ENCODE measurements at regions not wholly inside any gene's neighbourhood (a gene's known extent, or its start where the extent isn't known, plus 50 kb on each side); places are given as distances from the start of the nearest gene placed in this dataset.

DNA sequence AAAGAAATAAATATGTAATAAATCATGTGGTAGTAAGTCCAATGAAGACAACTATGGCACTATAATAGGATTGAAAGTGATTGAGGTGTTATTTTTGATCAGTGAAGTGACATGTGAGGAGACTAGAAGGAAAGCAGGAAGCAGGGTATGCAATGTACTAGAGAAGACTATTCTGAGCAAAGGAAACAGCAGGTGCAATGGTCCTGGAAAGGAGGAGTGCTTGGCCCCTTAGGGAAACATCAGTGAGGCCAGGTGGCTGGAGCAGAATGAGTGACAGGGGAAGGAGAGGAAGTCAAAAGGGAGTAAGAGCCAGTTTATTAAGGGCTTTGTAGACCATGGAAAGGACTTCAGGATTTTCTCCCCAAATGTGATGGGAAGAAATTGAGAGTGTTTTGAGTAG is 207.6 kb upstream of the HCCS start:
- DNase-seq: no peak

DNA sequence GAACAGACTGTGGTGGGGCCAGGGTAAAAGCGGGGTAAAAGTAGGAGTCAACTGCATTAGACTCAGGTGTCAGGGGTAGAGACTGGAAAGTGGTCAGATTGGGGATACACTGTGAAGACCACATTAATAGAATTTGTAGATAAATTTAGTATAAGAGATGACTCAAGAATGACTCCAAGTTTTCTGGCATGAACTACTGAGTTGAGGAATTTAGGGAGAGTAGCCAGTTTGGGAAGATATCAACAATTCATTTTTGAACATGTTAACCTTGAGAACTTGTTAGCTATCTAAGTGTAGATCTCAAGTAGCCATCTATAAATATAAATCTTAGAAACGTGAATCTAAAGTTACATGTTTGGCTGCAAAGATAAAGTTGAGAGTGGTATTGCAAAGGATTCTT is 206.9 kb upstream of the HCCS start:
- DNase-seq: no peak

DNA sequence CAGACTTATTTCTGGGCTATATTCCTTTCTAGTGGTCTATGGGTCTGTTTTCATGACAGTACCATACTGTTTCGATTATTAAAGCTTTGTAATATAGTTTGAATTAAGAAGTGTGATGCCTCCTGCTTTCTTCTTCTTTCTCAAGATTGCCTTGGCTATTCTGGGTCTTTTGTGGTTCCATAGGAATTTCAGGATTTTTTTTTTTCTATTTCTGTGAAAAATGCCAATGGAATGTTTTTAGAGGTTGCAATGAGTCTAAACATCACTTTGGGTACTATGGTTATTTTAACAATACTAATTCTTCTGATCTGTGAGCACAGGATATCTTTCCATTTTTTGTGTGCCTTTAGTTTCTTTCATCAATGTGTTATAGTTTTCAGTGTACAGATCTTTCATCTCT is 204.3 kb upstream of the HCCS start:
- DNase-seq: no peak

DNA sequence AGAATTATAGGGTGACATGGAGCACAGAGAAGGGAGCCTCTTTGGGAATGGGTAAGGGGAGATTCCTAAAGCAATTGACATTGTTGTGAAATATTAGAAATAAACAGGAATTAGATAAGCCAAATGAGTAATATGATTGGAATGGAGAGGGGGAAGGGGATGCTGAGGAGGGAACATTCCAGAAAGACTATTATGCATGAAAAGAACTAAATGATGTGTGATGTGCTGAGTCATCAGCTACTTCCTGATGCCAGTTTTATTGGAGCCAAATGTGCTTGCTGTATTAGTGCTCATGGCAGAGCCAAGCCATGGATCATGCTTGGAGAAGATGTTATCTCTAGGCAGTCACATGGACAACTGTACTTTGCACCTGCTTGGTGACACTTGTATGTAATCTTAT is 189.0 kb upstream of the HCCS start:
- no peak for DNase-seq

DNA sequence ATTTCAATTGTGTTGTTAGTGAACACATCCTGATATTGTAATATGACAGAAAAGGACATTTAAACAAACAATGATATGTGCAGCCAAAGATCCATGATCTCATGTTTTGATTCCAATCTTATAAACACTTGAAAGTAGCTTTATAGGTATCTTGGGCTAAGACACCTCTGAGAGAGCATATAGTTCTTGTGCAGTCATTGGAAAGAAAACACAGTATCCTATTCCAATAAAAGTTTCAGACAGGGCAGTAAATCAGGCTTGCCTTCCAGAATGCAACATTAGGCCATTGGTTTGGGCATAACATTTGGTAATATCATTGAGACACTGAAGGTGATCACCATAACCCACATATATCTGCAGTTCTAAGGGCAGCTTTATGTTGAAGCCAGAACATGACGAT is 188.3 kb upstream of the HCCS start:
- no peak for DNase-seq

DNA sequence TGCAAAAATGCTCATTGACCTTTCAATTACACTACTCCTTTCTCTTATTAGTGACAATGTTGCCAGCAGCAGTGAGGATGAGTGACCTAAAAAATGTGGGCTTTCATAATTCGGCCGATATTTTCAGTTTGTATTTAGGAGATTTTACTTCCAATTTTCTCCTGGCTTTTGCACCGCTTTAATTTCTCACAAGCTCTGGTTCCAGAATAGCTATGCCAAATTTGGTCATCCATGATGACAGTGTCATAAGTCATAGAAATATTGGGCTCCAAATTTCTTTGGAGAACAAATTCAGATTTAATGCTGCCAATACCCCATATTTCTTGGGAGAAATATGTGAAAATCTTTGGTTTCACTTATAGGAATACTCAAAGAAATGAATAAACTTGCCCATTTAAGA is 187.7 kb upstream of the HCCS start:
- no peak for DNase-seq

DNA sequence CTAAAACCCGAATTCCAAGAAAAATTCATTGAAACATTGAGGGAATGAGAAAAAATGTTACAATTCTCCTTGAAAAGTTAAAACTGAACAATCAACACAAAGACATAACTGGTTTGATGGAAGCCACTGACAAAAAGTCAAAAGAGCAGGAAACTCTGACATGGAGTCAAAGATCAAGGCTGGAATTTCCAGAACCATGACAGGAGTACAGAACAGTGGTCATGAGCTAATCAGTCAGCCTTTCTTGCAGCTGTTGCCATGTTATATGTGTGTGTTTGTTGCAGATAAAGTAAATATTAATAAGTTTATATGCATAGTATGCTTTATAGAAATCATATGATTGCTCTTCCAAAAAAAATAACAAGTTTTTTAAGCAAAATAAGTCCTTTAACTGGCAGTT is 184.7 kb upstream of the HCCS start:
- DNase-seq: no peak

DNA sequence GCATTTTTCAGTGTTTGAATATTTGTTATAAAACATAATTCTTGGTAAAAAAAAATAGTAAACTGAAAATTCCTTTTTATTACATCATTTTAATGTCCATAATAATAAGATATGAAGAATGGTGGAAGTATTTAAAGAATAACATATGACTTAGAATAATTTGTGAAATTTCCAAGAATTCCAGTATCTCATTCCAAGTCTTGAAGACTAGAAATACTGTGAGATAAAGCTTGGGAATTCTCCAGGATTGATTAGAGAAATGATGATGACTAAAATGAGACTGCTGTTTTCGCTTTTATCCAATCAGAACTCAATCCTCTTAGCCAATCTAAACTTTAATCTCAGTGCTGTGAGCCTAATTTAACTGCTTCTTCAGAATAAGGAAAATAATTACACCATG is 184.2 kb upstream of the HCCS start:
- DNase-seq: no peak

DNA sequence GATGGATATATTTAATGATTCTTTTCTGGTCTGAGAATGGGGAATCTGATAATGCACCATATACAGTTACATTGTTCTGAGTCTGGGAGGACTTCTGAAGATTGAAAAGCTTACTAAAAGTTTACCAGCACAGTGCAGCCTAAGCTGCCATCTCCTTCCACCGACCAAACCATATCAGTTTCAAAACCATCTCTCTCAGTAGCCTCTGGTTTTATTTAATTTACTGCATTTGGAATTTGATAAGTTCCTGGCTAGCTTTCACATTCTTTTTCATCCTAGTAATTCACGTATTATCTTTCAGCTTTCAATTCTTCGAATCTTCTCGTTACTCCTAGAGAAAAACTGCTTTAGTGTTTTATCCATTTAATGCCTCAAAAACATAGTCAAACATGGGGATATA is 181.4 kb upstream of the HCCS start:
- DNase-seq: no peak

DNA sequence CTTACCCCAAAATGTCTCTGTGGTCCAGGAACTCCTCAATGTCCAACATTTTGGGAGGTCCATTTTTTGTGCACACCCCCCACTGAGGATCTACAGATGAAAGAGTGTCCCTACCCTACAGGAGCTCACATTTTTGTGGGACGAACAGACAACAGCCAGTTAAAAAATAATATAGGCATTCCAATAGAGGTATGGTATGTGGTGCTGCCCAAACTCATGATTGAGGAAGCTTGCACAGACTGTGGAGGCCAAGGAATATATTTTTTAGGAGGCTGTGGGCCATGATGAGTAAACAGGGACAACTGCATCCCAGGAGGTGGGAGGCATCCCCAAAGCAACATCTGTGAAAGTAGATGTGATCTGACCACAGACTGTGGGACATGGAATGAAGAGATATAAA is 181.0 kb upstream of the HCCS start:
- DNase-seq: no peak

DNA sequence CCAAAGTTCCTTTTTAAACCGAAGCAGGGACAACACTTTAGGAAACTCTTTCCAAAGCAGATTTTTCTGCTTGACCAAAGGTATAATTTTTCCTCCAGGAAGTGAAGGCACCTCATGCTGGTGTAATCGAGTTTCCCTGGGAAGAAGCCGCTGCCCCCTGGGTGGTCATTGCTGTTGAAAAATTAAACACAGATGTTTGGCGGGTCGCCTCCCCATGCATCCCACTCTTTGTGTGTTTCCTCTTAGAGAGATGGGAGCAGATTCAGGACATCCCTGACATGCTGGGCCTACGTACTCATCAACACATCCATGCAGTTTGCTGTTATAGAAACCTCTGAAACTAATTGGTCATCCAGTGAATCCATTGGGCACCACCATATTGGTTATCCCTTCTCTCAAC is 179.2 kb upstream of the HCCS start:
- no peak for DNase-seq

DNA sequence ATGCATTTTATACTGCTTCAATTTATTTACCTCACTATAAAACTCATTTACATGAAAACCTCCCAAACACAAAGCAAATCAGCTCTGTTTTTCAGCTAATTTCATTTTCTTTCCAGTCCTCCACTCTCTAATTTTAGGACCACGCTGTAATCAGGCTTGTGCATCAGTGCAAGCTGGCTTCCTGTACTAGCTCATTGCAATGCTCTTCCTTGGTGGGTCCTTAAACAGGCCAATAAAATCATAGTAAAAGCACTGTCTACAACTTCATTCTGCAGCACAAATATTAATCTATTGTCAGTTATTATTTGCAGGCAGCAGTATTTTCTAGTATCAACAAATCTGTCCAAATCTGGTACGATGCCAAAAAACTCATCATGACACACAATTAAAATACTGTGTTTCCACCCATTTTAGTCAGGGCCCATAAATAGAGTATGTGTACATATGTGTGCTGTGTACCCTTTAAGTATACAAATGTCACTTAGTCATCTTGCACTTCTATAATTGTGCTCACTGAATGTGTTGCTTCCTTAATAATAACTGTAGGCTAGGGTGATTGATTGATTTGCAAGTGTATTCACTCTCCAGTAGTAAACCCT is 178.2 kb upstream of the HCCS start:
- no peak for DNase-seq

DNA sequence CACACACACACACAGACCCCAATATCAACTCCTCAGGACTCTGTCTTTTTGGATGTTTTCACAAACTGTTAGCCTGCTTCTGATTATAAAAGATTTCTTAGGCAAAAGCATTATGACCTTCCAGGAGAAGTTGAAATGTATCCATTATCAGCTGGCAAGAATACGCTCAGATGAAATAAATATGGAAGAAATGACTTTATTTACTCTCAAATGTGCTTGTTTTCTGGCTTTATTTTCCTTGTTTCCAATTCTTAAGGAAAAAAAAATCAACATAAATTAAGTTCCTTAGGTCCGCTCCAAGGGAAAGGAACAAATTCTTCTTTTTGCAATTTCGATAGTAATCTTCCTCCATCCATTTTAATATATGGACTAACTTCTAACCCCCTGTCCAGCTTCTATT is 175.6 kb upstream of the HCCS start:
- no peak for DNase-seq

DNA sequence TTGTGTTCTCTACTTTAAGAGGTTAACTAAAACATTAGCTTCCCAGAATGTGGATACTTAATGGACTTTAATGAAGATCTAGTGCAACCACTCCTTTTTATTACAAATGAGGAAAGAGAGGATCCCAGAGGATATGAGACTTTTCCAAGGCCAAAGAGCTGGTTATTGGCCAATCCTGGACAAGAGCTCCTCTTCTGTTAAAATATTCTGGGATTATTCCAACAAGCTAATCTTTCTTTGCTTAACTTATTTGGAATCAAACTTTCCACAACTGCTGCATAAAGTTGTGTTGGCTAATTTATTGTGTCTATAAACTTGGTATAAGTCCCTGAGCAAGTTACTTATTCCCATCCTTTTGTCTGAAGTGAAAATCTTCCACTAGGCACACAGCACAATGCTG is 174.2 kb upstream of the HCCS start:
- DNase-seq: no peak

DNA sequence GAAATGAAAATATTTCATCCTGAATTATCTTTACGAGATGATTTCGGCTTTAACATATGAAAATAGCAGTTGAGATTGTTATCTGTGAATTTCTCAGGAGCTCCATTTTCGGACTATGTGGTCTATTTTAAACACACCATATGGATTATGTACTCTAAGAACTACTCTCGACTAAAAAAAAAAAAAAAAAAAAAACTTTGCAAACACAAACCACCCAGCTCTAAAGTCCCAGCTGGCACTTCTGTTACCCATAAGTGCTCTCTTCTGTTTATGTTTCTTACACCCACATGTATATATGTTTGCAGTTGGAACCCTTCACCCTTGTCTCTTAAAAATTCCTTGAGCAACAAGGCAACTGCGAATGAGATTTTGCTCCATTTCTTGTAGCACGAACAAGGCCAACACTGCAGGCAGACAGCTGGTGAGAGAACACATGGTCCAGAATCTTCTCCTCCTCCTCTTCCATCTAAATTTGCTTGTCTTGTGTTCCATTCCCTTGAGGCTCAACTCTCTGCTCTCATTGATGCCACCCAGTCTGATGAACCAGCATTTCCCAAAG is 172.7 kb upstream of the HCCS start:
- DNase-seq: no peak

DNA sequence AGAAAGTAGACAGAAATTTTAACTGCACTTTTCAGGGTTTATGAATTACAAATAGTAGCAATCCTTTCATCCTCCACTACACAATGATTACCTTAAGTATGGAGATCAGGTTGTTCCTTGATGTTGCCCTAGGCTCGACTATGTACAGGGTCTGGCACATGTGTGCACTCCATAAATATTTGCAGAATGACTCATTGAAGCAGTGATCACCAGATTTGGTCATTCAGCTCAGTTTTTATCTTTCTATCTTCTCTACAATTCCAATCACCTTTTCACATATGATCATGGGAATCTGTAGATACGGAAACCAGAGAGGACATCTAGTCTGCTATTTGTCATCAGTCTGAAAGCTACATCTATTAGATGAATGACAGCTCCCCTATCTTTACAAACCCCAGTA is 171.7 kb upstream of the HCCS start:
- no peak for DNase-seq

DNA sequence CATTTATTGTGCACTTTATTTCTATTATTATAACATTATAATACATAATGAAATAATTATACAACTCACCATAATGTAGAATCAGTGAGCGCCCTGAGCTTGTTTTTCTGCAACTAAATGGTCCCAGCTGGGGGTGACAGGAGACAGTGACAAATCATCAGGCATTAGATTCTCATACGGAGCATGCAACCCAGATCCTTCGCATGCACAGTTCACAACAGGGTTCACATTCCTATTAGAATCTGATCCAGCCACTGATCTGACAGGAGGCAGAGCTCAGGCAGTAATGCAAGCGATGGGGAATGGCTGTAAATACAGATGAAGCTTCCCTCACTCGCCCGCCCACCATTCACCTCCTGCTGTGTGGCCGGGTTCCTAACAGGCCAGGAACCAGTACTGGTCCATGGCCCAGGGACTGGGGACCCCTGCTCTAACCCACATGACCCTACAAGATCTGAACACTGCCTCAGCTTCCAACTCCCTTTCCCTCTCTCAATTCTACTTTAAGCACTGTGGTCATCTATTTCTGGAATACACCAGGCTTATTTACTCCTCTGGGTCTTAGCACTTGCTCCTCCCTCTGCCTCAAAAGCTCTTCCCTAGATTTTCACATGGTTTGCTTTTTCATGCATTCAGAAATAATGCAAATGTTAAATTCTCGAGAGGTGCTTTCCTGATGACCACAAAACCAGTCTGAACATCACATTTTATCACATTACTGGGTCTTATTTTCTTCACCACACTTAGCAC is 166.8 kb upstream of the HCCS start:
- DNase-seq: no peak

DNA sequence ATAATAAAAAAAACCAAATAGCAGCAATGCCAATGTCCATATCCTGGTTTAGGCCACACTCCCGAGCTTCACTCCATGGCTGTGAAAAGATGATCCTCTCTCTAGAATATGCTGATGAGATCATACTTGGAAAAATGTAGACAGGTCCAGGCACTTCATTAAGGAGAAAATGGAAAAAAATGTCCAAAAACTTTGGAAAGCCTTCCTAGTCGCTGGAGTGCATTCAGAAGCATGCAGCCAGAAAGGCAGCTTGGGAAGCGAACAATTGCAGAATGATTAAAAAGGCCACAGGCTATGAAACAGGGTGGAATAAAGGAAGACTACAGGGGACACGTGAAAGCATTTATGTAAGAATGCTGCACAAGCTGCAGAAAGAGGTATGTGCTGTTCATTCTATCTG is 165.6 kb upstream of the HCCS start:
- DNase-seq: no peak

DNA sequence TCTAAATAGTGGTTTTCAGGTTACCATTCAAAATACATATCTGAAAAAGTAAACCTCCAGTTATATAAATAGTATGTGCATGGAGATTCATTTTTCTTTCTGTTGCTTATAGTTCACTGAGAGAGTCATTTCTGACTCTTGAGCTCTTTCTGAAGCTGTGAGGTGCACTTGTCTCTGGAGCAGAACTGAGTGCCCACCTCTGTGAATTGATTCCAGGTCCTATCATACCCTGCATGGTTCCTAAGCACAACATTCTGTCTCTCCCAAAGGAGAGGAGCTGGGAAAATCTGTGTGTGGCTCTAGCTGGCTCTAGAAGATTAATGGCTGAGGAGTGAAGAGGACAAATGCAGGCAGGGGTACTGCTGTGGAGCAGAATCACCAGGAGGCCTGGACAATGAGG is 161.6 kb upstream of the HCCS start:
- DNase-seq: no peak

DNA sequence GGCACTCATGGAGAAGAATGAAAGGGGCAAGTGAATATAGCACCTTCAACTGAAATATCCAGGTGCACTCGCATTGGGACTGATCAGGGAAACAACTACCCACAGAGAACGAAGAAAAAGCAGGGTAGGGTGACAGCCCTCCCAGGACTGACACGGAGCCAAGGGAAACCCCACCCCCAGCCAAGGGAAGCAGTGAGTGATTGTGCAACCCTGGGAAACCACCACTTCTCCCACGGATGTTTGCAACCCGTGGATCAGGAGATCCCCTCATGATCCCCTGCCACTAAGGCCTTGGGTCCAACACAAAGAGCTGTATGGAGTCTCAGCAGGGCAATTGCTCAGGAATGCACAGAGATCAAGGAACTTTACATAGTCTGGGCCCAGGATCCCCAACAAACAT is 158.5 kb upstream of the HCCS start:
- DNase-seq: no peak

DNA sequence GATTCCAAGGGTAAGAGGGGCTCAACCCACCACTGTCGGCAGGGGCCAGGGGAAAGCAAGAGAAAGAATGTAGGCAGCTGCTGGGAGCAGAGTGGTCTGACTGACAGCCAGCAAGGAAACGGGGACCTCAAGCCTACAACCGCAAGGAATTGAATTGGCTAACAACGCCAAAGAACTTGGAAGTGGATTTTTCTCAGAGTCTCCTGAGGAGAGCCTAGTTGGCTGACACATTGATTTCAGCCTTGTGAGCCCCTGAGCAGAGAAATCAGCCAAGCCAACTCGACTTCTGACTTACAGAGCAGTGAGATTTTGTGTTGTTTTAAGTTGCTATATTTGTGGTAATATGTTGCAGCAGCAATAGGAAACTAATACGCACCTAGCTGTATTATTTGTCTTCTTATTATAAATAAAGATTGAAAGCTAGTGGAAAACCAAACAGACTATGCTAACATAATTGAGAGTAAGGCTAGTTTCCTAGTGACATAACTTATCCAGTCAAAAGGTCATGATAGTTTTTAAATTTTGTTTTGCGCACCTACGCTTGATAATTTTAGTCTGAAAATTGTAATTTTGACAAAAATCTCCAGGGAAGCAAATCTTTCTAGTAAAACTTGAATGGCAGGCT is 145.8 kb upstream of the HCCS start:
- DNase-seq: no peak

DNA sequence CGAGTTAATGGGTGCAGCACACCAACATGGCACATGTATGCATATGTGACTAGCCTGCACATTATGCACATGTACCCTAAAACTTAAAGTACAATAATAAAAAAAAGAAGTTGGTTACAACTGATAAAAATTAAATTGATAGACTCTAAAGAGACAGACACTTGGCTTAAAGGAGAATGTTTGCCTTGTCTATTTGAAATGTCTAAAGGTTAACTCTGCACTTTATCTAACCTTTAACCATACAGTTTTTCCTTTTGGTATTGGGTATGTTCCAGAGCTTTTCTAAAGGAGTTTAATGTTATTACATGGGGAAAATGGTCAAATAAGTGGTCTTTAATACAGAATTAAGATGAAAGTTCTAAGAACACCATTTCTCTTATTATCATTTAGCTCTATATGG is 145.1 kb upstream of the HCCS start:
- no peak for DNase-seq

DNA sequence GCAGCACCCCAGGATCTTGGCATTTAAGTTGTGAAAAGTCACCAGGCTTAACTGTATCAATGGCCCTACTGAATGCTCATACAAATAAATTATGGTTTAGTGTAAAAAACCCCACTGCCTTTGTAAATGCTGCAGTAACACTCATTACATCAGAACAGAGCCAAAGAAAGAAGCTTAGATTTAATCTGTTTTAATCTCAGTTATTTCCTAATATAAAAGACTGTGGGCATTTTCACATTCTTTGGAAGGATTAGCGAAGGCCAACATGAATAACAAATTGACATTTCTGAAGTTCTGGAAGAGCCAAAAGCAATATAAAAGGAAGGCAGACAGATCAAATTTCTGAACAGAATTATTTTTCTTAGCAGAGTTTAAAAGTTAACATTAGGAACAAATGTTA is 140.0 kb upstream of the HCCS start:
- no peak for DNase-seq

DNA sequence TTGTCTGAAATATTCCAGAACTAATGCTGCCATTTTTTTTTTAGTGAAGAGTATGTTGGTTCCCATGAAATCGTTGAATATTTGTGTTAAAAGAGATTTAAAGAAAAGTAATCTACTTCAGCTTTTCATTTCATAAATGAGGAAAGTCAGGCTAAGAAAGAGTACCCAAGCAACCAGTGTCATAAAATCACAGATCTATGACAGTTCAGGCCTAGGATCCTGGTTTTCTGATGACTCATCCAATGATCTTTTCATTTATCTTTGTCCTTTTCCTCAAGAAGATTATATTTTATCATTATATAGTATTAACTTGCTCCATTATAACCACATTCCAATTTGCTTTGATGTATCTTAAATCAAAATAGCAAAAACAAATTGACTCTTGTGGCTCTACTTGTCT is 139.4 kb upstream of the HCCS start:
- DNase-seq: no peak

DNA sequence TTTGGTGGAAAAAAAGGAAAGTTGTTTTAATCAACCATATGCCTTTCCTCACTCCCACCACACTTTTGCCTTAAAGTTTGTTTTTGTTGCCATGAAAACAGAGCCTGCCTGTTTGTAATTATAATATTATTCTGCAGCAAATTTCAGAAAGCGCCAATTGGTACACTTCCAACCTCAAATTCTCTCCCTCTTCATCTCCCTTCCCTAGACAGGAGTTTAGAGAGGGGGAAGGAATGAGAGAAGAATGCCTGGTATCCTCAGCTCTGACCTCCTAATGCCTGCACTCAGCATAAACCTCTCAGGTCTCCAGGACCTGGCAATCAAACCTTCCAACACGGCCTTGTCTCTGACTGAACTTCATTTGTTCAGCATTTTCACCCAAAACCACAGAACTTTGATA is 138.4 kb upstream of the HCCS start:
- no peak for DNase-seq

Measured in activated CD4-positive, alpha-beta T cell treated with anti-CD3 and anti-CD28 coated beads, Interleukin-2, amount 50 U/mL, for 48 hours (primary cell).